ENCODE measurements at regions not wholly inside any gene's neighbourhood (a gene's known extent, or its start where the extent isn't known, plus 50 kb on each side); places are given as distances from the start of the nearest gene placed in this dataset.

GRCh38 chr9:80922544-80922943 lies 766.8 kb downstream of the TLE1 start:
- TF ChIP-seq CTCF (IDR thresholded peaks at IDR 0.05; ENCODE audit: low read depth, low read length, missing control alignments) = no peak
- no peak for DNase-seq (ENCODE audit: low read depth)
- no peak overlapping the region for H3K4me3 ChIP-seq (ENCODE audit: low read depth, low read length)

- H3K4me3 ChIP-seq (ENCODE audit: low read depth, low read length) = no peak overlapping the region
- DNase-seq (ENCODE audit: low read depth) = no peak
- TF ChIP-seq CTCF (IDR thresholded peaks at IDR 0.05; ENCODE audit: low read depth, low read length, missing control alignments) = no peak
These were observed 782.6 kb downstream of the TLE1 start for GRCh38 chr9:80906728-80907127.

- H3K4me3 ChIP-seq (ENCODE audit: low read depth, low read length) = no peak overlapping the region
- no peak for DNase-seq (ENCODE audit: low read depth)
- TF ChIP-seq CTCF (IDR thresholded peaks at IDR 0.05; ENCODE audit: low read depth, low read length, missing control alignments) = no peak
These were observed 790.1 kb downstream of the TLE1 start for GRCh38 chr9:80899208-80899607.

GRCh38 chr9:80893190-80893589 lies 796.2 kb downstream of the TLE1 start:
- no peak overlapping the region for H3K4me3 ChIP-seq (ENCODE audit: low read depth, low read length)
- TF ChIP-seq CTCF (IDR thresholded peaks at IDR 0.05; ENCODE audit: low read depth, low read length, missing control alignments) = no peak
- DNase-seq (ENCODE audit: low read depth) = no peak

GRCh38 chr9:80892703-80893102 lies 796.6 kb downstream of the TLE1 start:
- no peak overlapping the region for H3K4me3 ChIP-seq (ENCODE audit: low read depth, low read length)

GRCh38 chr9:80890124-80890523 lies 799.2 kb downstream of the TLE1 start:
- H3K4me3 ChIP-seq (ENCODE audit: low read depth, low read length) = no peak overlapping the region
- TF ChIP-seq CTCF (IDR thresholded peaks at IDR 0.05; ENCODE audit: low read depth, low read length, missing control alignments) = no peak
- no peak for DNase-seq (ENCODE audit: low read depth)

More at GRCh38 chr9:80892703-80893102, 796.6 kb downstream of the TLE1 start:
- no peak for TF ChIP-seq CTCF (IDR thresholded peaks at IDR 0.05; ENCODE audit: low read depth, low read length, missing control alignments)
- no peak for DNase-seq (ENCODE audit: low read depth)

- no peak for DNase-seq (ENCODE audit: low read depth)
- H3K4me3 ChIP-seq (ENCODE audit: low read depth, low read length) = no peak overlapping the region
- TF ChIP-seq CTCF (IDR thresholded peaks at IDR 0.05; ENCODE audit: low read depth, low read length, missing control alignments) = no peak
These were observed 803.5 kb downstream of the TLE1 start for GRCh38 chr9:80885894-80886293.
